GM12878 (cell line): ENCODE measurements at regions not wholly inside any gene's neighbourhood (a gene's known extent, or its start where the extent isn't known, plus 50 kb on each side); places are given as distances from the start of the nearest gene placed in this dataset.
"Not testable (repeated sequence)": the region's sequence is repeated elsewhere in the genome, so short reads cannot be mapped to it uniquely, and the experiment has no call there.

Experiments used
- JUNB ChIP-seq: IDR thresholded peaks from 2 replicates; pipeline ENCODE4 v1.6.1; 2016; ENCODE audit warnings: antibody characterized with exemption, mild to moderate bottlenecking
- RAD21 ChIP-seq: IDR thresholded peaks from 2 replicates; pipeline ENCODE4 v1.6.1; 2011; ENCODE audit warnings: mild to moderate bottlenecking, low read depth, low read length, moderate library complexity; ENCODE audit not compliant: insufficient read depth

DNA sequence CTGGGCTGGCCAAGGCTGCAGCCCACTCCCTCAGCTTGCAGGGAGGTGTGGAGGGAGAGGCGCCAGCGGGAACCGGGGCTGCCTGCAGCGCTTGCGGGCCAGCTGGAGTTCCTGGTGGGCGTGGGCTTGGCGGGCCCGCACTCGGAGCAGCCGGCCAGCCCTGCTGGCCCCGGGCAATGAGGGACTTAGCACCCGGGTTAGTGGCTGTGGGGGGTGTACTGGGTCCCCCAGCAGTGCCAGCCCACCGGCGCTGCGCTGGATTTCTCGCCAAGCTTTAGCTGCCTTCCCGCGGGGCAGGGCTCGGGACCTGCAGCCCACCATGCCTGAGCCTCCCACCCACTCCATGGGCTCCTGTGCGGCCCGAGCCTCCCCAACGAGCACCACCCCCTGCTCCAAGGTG is 164.2 kb upstream of the NPY2R start:
- TF ChIP-seq JUNB, RAD21: not testable (repeated sequence)
